Adipose tissue (tissue), 3 donors: ENCODE measurements at regions not wholly inside any gene's neighbourhood (a gene's known extent, or its start where the extent isn't known, plus 50 kb on each side); places are given as distances from the start of the nearest gene placed in this dataset.

Experiments used
- H3K27ac ChIP-seq: one replicate; pipeline ENCODE4 v1.5.1; 2013; ENCODE audit warnings: low read depth, low read length
- WGBS, 3 donors: extraction: QIAGEN DNeasy Blood & Tissue Kit; methylation state at CpG; one replicate each; pipeline ENCODE4 v1.1.7; 2013; 5-methylcytosine and 5-hydroxymethylcytosine counted together
- donor health status: healthy with polysubstance abuse.
- donor health status: Bipolar disorder and iron deficiency.
- donor health status: healthy.

- 91 to 100% (median 93%) methylated on average over 1 of the region's 1 CpG for WGBS, 3 donors
- no peak overlapping the region for H3K27ac ChIP-seq
These were observed 363.0 kb downstream of the NUF2 start for GRCh38 chr1:163684785-163685184.

DNA sequence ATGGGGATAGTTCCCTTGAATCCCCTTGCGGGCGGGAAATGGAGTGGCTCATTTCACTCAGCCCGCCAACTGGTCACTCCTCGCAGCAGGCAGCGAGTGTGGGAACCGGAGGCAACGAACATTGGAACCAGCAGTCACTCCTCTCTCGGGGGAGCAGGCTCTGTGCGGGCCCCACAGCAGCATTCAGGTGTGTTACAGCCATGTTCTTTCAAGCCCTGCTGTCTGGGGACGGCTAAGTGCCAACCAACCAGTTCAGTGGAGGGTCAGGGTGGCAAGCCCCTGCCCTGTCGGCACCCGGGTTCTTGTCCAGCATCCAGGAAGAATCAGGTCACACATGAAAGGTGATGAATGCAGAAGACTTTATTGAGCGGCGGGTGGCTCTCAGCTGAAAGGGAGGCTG lies 370.5 kb downstream of the NUF2 start:
- H3K27ac ChIP-seq = no peak overlapping the region
- 79 to 94% (median 88%) methylated on average over 14 of the region's 14 CpGs for WGBS, 3 donors

- 47 to 61% (median 49%) methylated on average over 2 of the region's 2 CpGs for WGBS, 3 donors
- H3K27ac ChIP-seq = no peak overlapping the region
These were observed 375.4 kb downstream of the NUF2 start for GRCh38 chr1:163697137-163697536.

- H3K27ac ChIP-seq = no peak overlapping the region
- WGBS, 3 donors = 72 to 87% (median 80%) methylated on average over 1 of the region's 1 CpG
These were observed 380.1 kb downstream of the NUF2 start for GRCh38 chr1:163701783-163702374.

GRCh38 chr1:163703794-163704193 lies 382.0 kb downstream of the NUF2 start:
- WGBS, 3 donors = 81 to 93% (median 93%) methylated on average over 1 of the region's 1 CpG
- no peak overlapping the region for H3K27ac ChIP-seq

DNA sequence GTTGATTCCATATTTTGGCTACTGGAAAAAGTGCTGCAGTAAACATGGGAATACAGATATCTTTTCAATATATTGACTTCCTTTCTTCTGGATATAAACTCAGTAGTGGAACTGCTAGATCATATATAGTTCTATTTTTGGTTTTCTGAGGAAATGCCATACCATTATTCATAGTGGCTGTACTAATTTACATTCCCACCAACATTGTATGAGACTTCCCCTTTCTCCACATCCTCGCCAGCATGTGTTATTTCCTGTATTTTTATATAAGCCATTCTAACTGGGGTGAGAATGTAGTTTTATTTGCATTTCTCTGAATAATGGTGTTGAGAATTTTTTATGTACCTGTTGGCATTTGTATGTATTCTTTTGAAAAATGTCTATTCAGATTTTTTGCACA lies 385.2 kb downstream of the NUF2 start:
- WGBS, 3 donors = 43 to 62% (median 44%) methylated on average over 1 of the region's 1 CpG

GRCh38 chr1:163709636-163710035 lies 387.9 kb downstream of the NUF2 start:
- no peak overlapping the region for H3K27ac ChIP-seq
- WGBS, 3 donors = 88 to 93% (median 93%) methylated on average over 1 of the region's 1 CpG

More for the DNA sequence above, 385.2 kb downstream of the NUF2 start:
- no peak overlapping the region for H3K27ac ChIP-seq

DNA sequence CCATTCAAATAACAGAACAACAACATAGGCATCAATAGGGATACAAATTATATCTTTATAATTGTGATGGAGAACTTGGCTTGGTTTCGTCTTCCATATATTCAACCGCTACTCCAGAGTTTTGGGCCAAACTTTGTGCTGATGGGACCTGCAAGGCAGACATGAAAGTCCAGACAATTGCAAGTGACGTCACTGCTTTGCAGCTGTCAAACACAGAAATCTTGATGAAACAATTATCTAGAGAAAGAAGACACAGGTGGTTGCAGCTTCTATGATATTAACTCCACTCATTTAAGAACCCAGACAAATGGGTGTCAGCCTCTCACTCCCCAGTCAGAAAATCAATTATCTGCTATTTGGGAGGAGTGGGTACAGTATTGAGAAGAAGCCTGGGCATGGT lies 390.6 kb downstream of the NUF2 start:
- 94 to 95% (median 94%) methylated on average over 3 of the region's 3 CpGs for WGBS, 3 donors
- H3K27ac ChIP-seq = no peak overlapping the region

GRCh38 chr1:163720294-163720693 lies 398.5 kb downstream of the NUF2 start:
- WGBS, 3 donors = 76 to 84% (median 82%) methylated on average over 3 of the region's 3 CpGs
- H3K27ac ChIP-seq = no peak overlapping the region

GRCh38 chr1:163725551-163725950 lies 403.8 kb downstream of the NUF2 start:
- no peak overlapping the region for H3K27ac ChIP-seq

GRCh38 chr1:163730411-163730821 lies 408.7 kb downstream of the NUF2 start:
- 44 to 58% (median 49%) methylated on average over 3 of the region's 3 CpGs for WGBS, 3 donors
- no peak overlapping the region for H3K27ac ChIP-seq

DNA sequence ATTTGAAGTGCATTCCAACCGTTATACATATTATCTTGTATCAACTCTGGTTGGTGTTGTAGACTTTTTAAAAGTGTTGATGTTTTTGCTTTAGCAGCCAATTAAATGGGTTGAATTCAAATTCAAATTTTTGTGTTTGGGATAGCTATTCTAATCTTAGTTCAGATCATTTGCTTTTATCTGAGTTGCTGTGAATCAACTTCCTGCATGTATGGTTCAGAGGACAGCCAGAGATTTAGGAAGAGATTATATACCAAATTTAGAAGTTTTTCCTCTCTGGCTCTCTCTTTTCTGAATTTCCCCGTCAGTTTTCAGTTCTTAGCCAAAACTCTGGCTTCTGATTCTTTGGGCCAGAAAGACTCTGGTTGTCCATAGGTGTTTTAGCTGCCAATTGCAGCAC lies 415.5 kb downstream of the NUF2 start:
- 41 to 51% (median 46%) methylated on average over 2 of the region's 2 CpGs for WGBS, 3 donors
- H3K27ac ChIP-seq = no peak overlapping the region

DNA sequence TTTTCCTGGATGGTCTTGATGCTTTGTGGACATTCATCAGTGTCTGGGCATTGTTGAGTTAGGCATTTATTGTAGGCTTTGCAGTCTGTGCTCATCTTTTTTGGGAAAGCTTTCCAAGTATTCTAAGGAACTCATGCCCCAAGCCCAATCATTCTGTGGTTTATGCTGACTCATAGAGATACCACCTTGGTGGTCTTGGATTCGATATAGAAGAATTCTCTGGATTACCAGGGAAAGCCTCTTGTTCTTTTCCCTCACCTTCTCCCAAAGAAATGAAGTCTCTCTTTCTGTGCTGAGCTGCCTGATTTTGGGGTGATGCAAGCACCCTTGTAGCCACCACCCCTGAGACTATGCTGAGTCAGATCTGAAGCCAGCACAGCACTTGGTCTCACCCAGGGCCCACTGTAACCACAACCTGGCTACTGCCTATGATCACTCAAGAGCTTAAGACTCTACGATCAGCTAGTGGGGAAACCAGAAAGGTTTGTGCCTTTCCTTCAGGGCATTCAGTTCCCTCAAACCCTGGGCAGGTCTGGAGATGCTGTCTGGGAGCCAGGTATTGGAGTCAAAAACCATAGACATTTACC lies 422.6 kb downstream of the NUF2 start:
- H3K27ac ChIP-seq = no peak overlapping the region
- 87 to 100% (median 91%) methylated on average over 2 of the region's 2 CpGs for WGBS, 3 donors

DNA sequence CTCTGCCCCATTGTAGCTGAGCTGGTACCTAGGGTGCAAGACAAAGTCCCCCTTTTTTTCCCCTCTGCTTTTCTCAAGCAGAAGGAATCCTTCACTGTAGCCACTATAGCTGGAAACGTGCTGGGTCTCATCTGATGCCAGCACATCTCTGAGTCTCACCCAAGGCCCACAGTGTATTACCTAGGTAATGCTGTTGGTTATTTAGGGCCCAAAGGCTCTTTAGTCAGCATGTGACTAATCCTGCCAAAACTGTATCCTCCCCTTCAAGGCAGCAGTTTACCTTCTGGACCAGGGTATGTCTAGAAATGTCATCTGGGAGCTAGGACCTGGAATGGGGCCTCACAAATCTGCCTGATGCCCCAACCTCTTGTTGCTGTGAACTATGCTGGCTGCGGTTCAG lies 423.4 kb downstream of the NUF2 start:
- H3K27ac ChIP-seq = no peak overlapping the region
- 43 to 73% (median 57%) methylated on average over 2 of the region's 2 CpGs for WGBS, 3 donors

DNA sequence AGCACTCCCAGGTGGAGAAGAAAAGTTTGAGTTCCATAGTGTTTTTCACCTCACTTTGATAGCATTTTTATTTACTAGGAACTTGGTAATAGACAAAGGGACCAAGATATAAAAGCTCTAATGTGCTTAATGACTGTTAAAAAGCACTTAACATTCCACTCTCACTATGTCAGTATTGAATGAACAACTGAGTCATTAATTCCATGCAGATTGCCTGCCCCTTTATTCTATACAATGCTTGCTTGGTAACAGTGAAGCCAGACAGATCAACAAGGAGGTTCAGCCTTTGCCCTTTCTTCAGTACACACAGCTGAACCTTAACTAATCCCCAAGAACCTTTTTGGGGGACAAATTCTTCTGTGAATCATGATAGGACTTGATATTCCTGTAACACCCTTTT lies 425.5 kb downstream of the NUF2 start:
- H3K27ac ChIP-seq = no peak overlapping the region

- WGBS, 3 donors = 0 to 85% (median 38%) methylated on average over 1 of the region's 1 CpG
- no peak overlapping the region for H3K27ac ChIP-seq
These were observed 426.1 kb downstream of the NUF2 start for GRCh38 chr1:163747855-163748254.

- no peak overlapping the region for H3K27ac ChIP-seq
- 83 to 92% (median 87%) methylated on average over 3 of the region's 3 CpGs for WGBS, 3 donors
These were observed 437.4 kb downstream of the NUF2 start for GRCh38 chr1:163758977-163759670.

DNA sequence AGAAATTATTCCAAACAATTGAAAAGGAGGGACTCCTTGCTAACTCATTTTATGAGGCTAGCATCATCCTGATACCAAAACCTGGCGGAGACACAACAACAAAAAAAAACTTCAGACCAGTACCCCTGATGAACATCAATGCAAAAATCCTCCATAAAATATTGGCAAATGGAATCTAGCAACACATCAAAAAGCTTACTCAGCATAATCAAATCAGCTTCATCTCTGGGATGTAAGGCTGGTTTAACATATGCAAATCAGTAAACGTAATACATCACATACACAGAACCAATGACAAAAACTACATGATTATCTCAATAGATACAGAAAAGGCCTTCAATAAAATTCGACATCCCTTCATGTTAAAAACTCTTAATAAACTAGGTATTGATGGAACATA lies 440.1 kb downstream of the NUF2 start:
- WGBS, 3 donors = 30 to 90% (median 60%) methylated on average over 3 of the region's 3 CpGs
- H3K27ac ChIP-seq = no peak overlapping the region

GRCh38 chr1:163766257-163766918 lies 444.6 kb downstream of the NUF2 start:
- no peak overlapping the region for H3K27ac ChIP-seq
- WGBS, 3 donors = 41 to 57% (median 44%) methylated on average over 7 of the region's 7 CpGs

GRCh38 chr1:163768576-163768975 lies 446.8 kb downstream of the NUF2 start:
- no peak overlapping the region for H3K27ac ChIP-seq

More at GRCh38 chr1:163768576-163768975, 446.8 kb downstream of the NUF2 start:
- 78 to 89% (median 87%) methylated on average over 5 of the region's 5 CpGs for WGBS, 3 donors
